Gastroesophageal sphincter (tissue), 3 donors: ENCODE measurements at regions not wholly inside any gene's neighbourhood (a gene's known extent, or its start where the extent isn't known, plus 50 kb on each side); places are given as distances from the start of the nearest gene placed in this dataset.

Source experiments
- EP300 ChIP-seq: sonication (generic); formaldehyde crosslinking; IDR thresholded peaks from one replicate; pipeline ENCODE4 v1.6.1; 2017; ENCODE audit warnings: antibody characterized with exemption, mild to moderate bottlenecking
- POLR2A ChIP-seq, 2 donors: fragments of 450-650 bp; IDR thresholded peaks; one replicate each; pipeline ENCODE4 v1.6.1; 2017; ENCODE audit warnings: antibody characterized with exemption in 2 of 2, mild to moderate bottlenecking in 2 of 2, moderate library complexity in 1 of 2
- POLR2AphosphoS5 ChIP-seq: sonication (generic); formaldehyde crosslinking; IDR thresholded peaks from one replicate; pipeline ENCODE4 v1.6.1; 2017; ENCODE audit warnings: antibody characterized with exemption
- TF ChIP-seq, protein P1 (sequence below), 4 experiments: fragments of 200-600 bp in 2 of 4; fragments of 450-650 bp in 2 of 4; sonication (generic) in 1 of 4; IDR thresholded peaks; one replicate each; pipeline ENCODE4 v1.5.1; 2017 to 2019; ENCODE audit warnings: antibody characterized with exemption in 4 of 4, mild to moderate bottlenecking in 2 of 4, moderate library complexity in 2 of 4

DNA sequence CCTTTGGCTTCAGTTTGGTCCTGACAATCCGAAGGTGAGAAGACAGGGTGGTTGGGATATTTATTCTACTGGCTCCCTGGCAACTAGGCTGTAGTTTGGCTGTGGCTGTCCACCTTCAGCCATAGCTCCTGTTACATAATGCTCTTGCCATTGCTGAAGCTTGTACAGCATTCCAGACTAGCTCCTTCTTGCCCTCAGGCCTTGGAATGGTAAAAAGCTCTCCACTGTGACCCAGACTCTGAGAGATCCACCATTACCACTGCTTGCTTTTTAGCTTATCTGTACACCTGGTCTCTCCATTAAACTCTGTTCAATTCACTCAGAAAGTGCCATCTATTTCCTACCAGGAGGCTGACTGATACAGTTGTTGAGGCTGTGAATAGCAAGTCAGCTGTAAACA is 231.8 kb upstream of the MON1B start:
- TF ChIP-seq EP300 (no peak), POLR2A (IDR thresholded peaks at IDR 0.05) (no peak), POLR2AphosphoS5 (no peak)
- TF ChIP-seq, protein P1, sequence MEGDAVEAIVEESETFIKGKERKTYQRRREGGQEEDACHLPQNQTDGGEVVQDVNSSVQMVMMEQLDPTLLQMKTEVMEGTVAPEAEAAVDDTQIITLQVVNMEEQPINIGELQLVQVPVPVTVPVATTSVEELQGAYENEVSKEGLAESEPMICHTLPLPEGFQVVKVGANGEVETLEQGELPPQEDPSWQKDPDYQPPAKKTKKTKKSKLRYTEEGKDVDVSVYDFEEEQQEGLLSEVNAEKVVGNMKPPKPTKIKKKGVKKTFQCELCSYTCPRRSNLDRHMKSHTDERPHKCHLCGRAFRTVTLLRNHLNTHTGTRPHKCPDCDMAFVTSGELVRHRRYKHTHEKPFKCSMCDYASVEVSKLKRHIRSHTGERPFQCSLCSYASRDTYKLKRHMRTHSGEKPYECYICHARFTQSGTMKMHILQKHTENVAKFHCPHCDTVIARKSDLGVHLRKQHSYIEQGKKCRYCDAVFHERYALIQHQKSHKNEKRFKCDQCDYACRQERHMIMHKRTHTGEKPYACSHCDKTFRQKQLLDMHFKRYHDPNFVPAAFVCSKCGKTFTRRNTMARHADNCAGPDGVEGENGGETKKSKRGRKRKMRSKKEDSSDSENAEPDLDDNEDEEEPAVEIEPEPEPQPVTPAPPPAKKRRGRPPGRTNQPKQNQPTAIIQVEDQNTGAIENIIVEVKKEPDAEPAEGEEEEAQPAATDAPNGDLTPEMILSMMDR (IDR thresholded peaks at IDR 0.05): no peak
